HG03175 (cell line): ENCODE measurements at regions not wholly inside any gene's neighbourhood (a gene's known extent, or its start where the extent isn't known, plus 50 kb on each side); places are given as distances from the start of the nearest gene placed in this dataset.

Source experiments
- ATAC-seq: cut with Tn5 transposase; IDR thresholded peaks from one replicate; pipeline ENCODE4 v1.9.1; 2021; ENCODE audit warnings: mild to moderate bottlenecking, moderate library complexity; ENCODE audit not compliant: unreplicated experiment

DNA sequence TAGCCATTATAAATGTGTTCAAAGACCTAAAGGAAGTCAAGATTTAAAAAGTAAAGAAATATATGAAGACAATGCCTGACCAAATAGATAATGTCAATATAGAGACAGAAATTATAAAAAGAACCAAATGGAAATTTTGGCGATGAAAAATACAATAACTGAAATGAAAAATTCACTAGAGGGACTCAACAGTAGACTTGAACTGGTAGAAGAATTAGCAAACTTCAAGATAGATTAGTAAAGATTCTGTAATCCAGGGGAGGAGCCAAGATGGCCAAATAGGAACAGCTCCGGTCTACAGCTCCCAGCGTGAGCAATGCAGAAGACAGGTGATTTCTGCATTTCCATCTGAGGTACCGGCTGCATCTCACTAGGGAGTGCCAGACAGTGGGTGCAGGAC, 433.2 kb downstream of the HINT1 start:
- no peak for ATAC-seq

DNA sequence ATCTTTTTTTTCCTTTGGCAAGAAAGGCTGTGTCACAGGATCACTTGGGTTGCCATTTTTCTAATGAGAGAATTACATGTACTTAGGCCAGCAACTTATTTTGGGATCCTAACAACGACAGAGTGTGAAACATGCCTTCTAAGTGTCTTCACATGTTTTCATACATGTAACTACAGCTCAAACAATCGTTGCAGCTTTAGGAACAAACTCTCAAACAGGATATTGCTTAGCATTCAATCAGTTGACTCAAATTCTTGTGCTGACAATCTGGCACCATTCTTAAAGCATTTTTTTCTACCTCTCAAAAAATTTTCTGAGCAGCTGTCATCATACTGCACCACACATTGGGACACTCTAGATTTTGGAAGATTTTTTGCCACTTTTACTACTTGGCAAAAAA, 435.5 kb downstream of the HINT1 start:
- no peak for ATAC-seq

DNA sequence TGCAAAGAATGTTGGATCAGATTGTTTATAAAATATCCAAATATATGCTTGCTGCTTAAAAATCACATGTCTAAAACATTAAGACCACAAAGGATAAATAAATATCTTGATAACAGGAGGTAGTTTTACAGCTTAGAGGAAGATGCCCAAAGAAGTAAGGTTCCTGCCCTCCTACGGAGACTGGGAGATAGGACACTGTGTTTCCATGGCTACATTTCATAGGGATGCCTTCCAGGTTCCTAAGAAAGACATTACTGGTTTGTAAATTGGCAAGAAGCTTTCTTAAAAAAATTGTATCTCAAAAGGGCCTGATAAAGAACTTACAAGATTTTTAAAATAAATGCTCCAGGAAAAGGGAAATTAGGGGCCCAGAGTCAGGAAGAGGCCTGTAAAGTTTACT, 437.2 kb downstream of the HINT1 start:
- ATAC-seq: no peak

DNA sequence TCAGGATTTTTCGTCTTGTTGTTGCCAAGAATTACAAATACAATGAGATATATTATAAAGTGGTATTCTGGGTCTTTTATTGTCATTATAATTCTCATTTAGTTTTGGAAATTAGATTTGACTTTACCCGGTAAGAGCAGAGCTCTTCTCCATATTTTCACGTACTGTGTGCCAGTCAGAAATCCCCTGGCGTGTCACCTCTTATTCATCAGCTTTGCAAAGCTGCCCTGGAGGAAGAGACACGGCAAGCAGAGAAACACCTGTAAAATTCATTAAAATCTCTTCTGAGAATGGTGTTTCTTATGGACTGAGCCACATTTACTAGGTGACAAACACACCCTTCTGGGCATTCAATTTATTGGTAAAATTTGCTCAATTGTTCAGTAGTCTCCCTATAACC, 440.4 kb downstream of the HINT1 start:
- no peak for ATAC-seq

DNA sequence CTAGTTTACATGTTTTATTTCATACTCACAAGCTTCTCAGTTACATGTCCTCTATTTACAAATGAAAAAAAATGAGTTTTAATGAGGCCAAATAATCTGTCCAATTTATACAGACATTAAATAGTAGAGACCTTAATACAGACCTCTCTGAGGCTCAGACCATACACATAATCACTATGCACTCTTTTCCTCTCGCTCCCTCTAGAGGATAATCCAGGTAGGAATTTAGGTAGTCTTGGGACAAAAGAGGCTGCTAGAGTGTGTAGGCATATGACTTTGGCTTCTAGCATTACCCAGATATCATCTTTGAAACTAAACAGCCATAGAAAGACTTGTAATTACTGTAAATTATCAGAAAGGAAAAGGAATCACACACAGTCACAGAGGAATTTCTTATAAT, 444.7 kb downstream of the HINT1 start:
- no peak for ATAC-seq

DNA sequence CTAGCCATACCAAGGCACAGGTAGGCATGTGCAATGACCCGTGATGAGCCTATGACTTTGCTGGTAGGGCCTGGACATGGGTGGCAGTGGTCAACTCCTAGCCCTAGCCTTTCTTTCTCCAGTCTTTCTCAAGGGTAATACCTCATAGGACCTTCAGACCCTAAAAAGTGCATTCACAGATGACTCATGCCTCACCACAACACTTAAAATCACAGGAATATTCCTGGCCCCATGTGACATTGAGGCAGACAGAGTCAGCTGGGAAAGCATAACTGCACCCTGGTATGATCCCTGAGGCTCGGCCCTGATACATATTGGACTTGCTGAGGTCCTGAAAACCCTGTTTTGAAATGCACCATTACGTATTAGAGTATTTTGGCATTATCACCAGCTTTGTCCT, 449.5 kb downstream of the HINT1 start:
- no peak for ATAC-seq

DNA sequence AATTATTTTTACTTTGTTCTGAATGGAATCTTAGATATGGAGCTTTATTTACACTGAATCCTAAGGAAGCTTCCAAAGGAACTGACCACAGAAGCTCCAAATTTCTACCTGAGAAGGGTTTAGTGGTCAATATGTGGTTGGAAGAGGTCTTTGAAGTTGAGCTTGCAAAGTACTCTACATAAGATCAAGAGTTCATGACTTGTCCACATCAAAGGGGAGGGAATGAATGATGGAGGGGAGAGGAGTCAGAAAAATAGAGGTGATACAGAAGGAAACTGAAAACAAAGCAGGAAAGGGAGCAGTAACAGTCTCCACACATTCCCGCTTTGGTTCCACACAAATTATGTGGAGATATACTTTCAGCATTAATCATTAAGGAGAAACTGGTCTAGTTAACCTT, 450.9 kb downstream of the HINT1 start:
- no peak for ATAC-seq

DNA sequence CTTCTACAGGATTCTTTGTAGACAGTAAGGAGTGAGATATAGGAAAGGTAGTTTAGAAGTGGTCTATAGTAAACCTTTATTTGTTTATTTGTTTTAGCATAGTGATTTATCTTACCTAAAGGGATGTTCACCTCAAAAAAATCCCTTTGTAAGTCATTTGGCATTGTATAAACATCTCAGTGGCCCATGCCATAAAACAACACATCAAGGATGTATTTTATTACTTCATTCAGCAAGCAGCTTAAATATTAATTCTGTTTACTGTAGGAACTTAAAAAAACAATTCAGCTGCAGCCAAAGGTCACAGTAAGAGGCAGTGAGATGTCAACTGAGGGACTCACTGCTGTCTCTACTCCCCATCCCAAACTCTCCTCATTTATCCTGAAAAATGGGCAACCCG, 452.7 kb downstream of the HINT1 start:
- no peak for ATAC-seq

DNA sequence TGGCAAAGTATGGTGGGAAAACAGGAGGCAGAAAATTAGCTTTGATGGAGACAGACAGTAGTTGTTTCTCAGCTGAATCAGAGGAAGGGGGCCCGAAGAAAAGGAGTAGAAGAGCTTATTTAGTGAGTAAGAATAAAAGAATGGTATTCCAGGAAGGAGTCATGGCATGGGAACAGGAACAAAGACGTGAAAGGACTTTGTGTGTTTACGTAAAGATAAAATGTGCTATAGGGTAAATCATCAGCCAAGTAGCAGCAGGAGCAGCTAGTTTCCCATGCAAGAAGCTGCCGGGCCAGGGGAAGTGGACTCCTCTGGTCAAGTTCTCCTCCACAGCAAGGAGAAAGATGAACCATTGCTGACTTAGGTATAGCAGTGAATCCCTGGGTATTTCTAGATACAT, 454.5 kb downstream of the HINT1 start:
- ATAC-seq: no peak

DNA sequence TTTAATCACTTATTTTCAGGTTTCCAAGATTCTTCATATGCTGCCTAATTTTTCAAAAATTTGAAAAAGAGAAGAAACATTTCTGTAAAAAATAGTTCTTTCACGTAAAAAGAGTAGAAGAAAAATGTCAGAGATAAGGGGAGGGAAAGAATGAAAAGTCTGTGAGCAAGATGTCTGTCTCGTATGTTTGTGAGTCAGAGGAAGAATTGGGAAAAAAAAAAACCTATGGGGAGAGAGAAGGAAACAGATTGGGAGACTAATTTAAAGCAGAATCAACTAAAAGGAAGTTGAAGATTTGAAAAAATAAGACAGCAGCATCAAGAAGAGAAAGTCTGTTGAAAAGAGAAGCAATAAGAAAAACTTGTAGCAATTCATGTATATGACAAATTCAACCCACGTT, 456.3 kb downstream of the HINT1 start:
- no peak for ATAC-seq

DNA sequence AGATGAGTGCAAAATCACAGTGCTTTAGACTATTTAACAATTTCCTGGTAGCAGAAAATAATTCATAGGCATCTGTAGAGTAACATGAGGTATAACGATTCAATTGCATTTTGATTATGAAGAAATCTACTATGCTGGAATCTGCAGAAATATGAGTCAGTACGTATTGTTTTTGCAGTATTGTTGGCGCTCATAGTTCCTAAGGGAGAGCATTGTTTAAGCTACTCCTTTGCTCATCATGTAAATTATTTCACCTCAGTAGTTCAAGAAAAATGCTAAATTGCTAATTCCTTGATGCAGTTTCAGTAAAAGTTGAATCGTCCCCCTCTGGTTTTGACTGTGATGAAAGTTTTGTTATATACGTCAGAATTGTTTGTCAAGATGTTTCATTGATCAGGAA, 458.4 kb downstream of the HINT1 start:
- no peak for ATAC-seq

DNA sequence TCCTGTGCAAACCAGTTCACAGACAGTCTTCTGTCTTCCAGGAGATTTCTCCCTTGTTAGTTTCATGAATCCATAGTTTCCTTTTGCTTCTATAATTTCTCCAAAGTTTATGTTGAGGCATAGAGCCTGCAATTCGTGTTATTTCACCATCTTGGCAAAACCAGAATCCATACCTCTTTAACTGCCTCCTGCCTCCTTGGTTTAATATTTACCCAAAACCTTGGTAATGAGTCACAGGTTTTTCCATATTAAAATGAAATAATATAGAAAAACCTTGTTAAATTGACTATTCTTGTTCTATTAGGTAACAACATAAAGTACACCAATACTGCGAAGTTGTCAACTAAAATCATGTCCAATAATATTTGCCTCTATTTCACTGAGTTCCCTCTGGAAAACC, 459.7 kb downstream of the HINT1 start:
- no peak for ATAC-seq

DNA sequence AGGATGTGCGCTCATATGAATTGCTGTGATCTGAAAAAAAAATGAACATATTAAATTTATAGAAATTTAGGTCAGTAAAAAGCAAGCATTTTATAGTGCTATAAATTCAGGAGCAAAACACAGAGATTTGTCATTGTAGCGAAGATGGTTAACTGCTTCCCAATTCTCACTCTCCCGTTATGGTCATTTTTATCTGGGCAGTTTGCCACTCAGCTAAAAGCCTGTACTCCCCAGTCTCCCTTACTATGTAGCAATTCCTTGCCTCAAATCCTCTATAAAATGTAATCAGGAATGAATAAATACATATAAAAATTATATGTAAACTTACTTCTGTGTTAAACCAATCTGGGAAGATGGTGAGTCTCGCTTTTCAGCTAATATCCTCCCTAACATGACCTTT, 471.5 kb downstream of the HINT1 start:
- ATAC-seq: no peak

DNA sequence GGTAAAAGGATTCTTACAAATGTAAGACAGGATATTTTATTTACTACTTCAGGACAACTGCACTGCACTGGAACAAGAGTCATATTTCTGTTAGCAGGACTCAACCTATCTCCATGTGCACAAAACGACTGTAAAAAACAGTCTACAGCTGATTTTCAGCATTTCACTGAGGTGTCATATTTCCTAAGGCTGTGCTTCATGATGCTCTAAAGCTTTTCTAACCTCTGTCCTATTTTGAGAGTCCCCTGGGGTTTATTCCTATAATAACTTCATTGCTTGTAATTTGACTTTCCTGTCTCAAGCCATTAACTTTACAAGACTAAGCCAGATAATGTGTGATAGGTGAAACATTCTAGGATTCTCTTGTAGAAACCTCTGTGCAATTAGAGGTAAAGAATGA, 472.3 kb downstream of the HINT1 start:
- ATAC-seq: no peak

DNA sequence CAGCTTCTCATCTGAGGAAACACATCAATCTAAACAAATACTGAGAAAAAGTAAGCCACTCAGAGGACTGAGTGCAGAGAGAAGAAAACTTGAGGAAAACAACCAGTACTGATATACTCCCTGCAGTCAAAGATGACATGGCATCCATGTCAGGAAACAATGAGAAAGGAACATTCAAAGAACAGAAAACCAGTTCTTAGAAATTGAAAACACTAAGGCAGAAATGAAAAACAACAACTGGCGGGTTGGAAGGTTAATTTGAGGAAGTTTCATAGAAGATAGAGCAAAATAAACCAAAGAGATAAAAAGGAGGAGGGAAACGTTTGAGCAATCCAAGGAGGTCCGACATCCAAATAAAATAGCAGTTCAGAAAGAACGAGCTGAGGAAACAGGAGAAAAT, 475.2 kb downstream of the HINT1 start:
- no peak for ATAC-seq

DNA sequence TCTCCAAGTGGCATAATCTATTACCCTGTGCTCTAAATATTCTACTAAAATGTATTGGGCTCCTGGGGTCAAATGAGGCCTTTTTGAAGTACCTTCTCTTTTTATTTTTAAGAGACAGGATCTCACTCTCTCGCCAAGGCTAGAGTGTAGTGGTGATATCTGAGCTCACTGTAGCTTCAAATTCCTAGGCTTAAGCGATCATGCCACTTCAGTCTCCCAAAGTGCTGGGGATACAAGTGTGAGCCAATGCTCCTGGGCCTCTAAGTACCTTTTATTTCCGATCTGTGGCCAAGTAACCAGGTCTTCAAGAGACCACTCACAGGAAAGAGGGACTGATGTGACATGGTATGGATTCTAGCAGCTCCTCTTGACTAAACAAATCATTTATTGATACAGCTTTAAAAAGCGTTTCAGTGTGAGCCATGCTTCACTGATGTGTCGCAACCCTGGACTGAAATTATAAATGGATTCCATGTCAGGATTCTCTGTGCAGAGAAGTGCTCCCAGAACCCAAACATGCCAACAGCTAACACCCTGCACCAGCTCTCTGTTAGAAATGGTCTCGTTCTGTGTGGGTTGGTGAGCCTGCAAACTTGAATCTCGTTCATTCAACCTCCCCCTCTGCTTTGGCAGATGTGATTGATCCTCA, 477.8 kb downstream of the HINT1 start:
- no peak for ATAC-seq

DNA sequence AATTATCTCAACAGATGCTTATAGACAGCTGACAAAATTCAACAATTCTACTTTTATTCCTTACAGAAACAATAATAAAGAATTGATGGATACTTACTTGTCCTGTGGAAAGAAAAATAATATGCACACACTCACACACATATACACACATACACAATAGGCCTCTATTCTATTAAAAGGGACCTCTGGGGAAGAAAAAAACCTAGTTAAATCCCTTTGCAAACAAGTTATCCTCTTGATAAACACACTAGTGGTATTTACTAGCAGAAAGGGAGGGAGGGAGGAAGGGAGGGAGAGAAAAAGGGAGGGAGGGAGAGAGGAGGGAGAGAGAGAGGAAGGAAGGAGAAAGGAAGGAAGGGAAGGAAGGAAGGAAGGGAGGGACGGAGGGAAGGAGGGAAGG, 486.4 kb downstream of the HINT1 start:
- ATAC-seq: no peak

DNA sequence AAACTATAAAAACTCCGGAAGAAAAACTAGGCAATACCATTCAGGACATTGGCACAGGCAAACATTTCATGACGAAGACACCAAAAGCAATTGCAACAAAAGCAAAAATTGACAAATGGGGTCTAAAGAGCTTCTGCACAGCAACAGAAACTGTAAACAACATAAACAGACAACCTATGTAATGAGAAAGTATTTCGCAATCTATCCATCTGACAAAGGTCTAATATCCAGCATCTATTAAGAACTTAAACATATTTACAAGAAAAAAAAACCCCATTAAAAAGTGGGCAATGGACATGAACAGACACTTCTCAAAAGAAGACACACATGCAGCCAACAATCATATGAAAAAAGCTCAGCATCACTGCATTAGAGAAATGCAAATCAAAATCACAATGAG, 498.6 kb downstream of the HINT1 start:
- no peak for ATAC-seq

DNA sequence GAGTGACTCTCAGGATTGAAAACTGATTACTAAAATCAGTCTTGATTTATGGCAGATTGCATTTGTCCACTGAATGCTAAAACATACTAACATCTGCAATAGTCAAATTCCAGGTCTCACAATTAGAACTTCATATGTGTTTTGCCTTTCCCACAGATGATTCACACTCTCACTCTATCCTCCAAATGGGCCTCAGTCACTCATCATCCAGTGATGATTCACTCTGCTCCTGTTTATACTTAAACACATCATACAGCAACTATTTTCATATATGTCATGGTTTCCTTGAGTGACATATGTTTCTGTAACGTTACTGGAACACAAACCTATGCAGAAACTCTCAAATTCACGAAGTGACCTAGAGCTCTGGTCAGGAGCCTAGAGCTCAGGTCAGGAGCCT, 512.9 kb downstream of the HINT1 start:
- ATAC-seq: no peak

DNA sequence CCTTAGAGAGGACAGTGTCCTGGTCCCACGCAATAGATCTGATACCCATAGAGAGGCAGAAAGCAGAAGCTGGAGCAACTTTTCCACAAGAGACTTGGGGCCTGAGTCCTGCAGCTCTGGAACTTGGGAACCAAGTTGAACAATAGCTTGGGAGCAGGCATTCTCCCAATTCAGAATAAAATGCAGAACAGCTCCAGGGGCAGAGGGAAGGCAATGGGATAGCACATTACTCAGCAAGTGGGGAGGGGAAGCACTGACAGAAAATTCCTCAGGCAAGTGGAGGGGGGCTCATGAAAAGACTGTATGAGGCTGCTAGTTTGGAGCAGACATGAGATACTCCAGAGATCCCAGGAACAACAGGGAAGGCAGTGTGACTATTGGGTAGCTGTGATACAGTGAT, 513.6 kb downstream of the HINT1 start:
- ATAC-seq: no peak

DNA sequence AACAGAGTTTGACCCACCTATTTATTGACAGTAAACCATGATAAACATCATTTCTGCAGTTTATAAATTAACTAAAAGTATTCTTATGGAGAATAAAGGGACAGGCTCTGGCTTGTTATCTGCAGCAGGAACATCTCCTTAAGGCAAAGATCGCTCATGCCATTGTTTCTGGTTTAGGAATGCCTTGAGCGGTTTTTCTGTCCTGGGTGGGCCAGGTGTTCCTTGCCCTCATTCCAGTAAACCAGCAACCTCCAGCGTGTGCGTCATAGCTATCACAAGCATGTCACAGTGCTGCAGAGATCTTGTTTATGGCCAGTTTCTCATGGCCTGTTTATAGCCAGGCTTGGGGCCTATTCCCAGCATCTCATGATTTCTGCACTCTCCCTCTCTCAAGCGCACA, 521.7 kb downstream of the HINT1 start:
- ATAC-seq: no peak

DNA sequence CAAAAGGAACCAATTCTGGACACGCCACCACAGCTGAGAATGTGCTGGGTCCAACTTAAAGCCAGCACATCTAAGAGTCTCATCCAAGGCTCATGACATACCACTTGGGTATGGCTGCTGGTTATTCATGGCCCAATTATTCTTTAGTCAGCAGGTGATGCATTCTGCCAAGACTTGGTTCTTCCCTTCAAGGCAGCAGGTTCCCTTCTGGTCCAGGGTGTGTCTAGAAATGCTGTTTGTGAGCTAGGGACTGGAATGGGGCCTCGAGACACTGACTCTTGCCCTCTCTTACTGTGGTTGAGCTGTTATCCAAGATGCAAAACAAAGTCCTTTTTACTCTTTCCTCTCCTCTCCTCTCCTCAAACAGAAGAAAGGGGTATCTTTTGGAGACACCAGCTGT, 522.6 kb downstream of the HINT1 start:
- ATAC-seq: no peak

DNA sequence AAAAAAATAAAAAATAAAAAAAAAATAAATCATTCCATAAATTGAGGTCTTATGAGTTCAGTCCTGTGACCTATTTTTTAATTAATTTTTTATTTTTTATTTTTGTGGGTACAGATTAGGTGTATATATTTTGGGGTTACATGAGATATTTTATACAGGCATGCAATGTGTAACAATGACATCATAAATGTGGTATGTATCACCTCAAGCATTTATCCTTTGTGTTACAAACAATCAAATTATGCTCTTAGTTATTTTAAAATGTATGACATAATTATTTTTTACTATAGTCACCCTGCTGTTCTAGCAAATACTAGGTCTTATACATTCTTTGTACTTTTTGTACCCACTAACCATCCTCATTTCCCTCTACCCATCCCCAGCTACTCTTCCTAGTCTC, 537.9 kb downstream of the HINT1 start:
- no peak for ATAC-seq

DNA sequence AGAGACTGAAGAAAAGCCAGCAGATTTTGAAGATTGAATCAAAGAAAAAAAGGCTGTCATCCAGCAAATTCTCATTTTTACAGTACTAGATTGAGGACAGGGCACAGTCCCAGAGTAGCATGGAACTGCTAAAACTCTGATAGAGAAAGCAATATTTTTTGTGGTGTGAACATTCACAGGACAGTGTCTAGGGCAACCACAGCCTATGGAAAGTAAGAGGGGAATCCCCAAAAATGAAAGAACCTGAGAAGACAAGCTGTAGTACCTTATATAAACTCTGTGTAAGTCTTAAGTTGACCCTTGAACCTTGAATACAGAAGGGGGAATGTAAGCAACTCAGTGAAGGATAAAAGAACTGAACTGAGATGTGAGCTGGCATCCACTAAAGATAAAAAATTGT, 540.3 kb downstream of the HINT1 start:
- ATAC-seq: peak; percentile 58
